GM12878 (cell line): ENCODE measurements at regions not wholly inside any gene's neighbourhood (a gene's known extent, or its start where the extent isn't known, plus 50 kb on each side); places are given as distances from the start of the nearest gene placed in this dataset.

Experiments
- ATAC-seq: fragments of 200-7000 bp; cut with Tn5 transposase; 3 replicates; pipeline ENCODE4 v1.9.1; 2020; ENCODE audit warnings: mild to moderate bottlenecking, moderate library complexity
- BruUV-seq: library from RNA; stranded (reverse); fragments of 400-500 nt; replicated peaks from 2 replicates; lab custom pipeline; 2021; lab: Mats Ljungman, UMichigan
- CTCF ChIA-PET: fragments of 300-600 bp; sonication (Branson Sonifier 250); formaldehyde crosslinking; extraction: SDS; loops from one replicate; lab custom pipeline; 2021; ENCODE audit warnings: inconsistent platforms; lab: Yijun Ruan, JAX
- POLR2A ChIA-PET: fragments of 350-600 bp; formaldehyde crosslinking; extraction: SDS; loops from one replicate; lab custom pipeline; 2021; ENCODE audit warnings: inconsistent platforms; lab: Charles Lee
- RAD21 ChIA-PET: fragments of 300-600 bp; sonication (Branson Sonifier 250); formaldehyde crosslinking; loops from one replicate; lab custom pipeline; 2023; ENCODE audit warnings: antibody characterized with exemption; ENCODE audit not compliant: unreplicated experiment; lab: Charles Lee
- SMC1A ChIA-PET: fragments of 300-600 bp; sonication (Branson Sonifier 250); formaldehyde crosslinking; loops from one replicate; lab custom pipeline; 2023; ENCODE audit not compliant: unreplicated experiment, uncharacterized antibody; lab: Charles Lee
- DNase-seq: peaks from one replicate; pipeline ENCODE4 v3.0.0-alpha.2; 2011; ENCODE audit warnings: low read depth, low spot score
- FAIRE-seq: peaks from 3 replicates; lab custom pipeline; 2011; peaks lifted over from hg19 to GRCh38; lab: Jason Lieb, UNC
- H2AFZ ChIP-seq: 2 replicates; pipeline ENCODE4 v1.6.0; 2011; ENCODE audit warnings: low read depth, low read length, control low read depth; ENCODE audit not compliant: control insufficient read depth
- H3K27ac ChIP-seq: 2 replicates; pipeline ENCODE4 v1.5.1; 2011; ENCODE audit warnings: control low read depth; ENCODE audit not compliant: control insufficient read depth, insufficient read depth
- H3K27me3 ChIP-seq, 2 experiments: replicated peaks in 1 of 2; 2 replicates each; pipeline versions ENCODE4 v1.6.0 to v1.6.1; 2011; ENCODE audit warnings: low read length in 1 of 2; ENCODE audit not compliant: control insufficient read depth in 2 of 2, insufficient read depth in 2 of 2
- H3K36me3 ChIP-seq, 2 experiments: 2 replicates each; pipeline ENCODE4 v1.5.1; 2011; ENCODE audit warnings: low read length in 1 of 2; ENCODE audit not compliant: control insufficient read depth in 2 of 2, insufficient read depth in 2 of 2
- H3K4me1 ChIP-seq: 2 replicates; pipeline ENCODE4 v1.6.1; 2011; ENCODE audit warnings: mild to moderate bottlenecking, low read length, moderate library complexity, mixed read lengths; ENCODE audit not compliant: control insufficient read depth, insufficient read depth
- H3K4me2 ChIP-seq: 2 replicates; pipeline ENCODE4 v1.6.0; 2011; ENCODE audit warnings: control low read depth; ENCODE audit not compliant: control insufficient read depth, insufficient read depth
- H3K4me3 ChIP-seq: fragments of 200-600 bp; sonication (generic); 2 replicates; pipeline ENCODE4 v1.5.1; 2016
- H3K79me2 ChIP-seq: 2 replicates; pipeline ENCODE4 v1.6.0; 2011; ENCODE audit warnings: low read length; ENCODE audit not compliant: control insufficient read depth, insufficient read depth
- H3K9ac ChIP-seq: 2 replicates; pipeline ENCODE4 v1.8.0; 2011; ENCODE audit warnings: low read length, control low read depth, mixed read lengths; ENCODE audit not compliant: control insufficient read depth, insufficient read depth
- H3K9me3 ChIP-seq: replicated peaks from 3 replicates; pipeline ENCODE4 v1.5.1; 2011; ENCODE audit warnings: mild to moderate bottlenecking, low read length; ENCODE audit not compliant: control insufficient read depth, insufficient read depth
- H4K20me1 ChIP-seq: 2 replicates; pipeline ENCODE4 v1.6.0; 2011; ENCODE audit not compliant: control insufficient read depth, insufficient read depth
- CEBPB ChIP-seq, 2 experiments: fragments of 150-350 bp in 1 of 2; IDR thresholded peaks; 2 replicates each; pipeline ENCODE4 v1.6.1; 2012 to 2014; ENCODE audit warnings: low read depth in 2 of 2, low read length in 2 of 2, borderline replicate concordance in 1 of 2, inconsistent platforms in 1 of 2
- HSF1 ChIP-seq: fragments of 150-350 bp; IDR thresholded peaks from 2 replicates; pipeline ENCODE4 v1.6.1; 2014; ENCODE audit warnings: mild to moderate bottlenecking, low read depth, low read length
- RCOR1 ChIP-seq: conservative IDR thresholded peaks from 2 replicates; pipeline ENCODE4 v1.6.1; 2012; ENCODE audit warnings: low read depth, low read length, improper control_type of control experiment
- SMAD5 ChIP-seq: IDR thresholded peaks from 2 replicates; pipeline ENCODE4 v1.6.1; 2016; ENCODE audit warnings: antibody characterized with exemption, low read depth
- STAT1 ChIP-seq: fragments of 450-650 bp; conservative IDR thresholded peaks from 2 replicates; pipeline ENCODE4 v1.6.1; 2014; ENCODE audit warnings: antibody characterized with exemption, mild to moderate bottlenecking
- WGBS: methylation state at CpG from one replicate; pipeline ENCODE4 v1.1.6; 2016; ENCODE audit warnings: low lambda C conversion rate; ENCODE audit not compliant: insufficient replicate concordance, insufficient coverage; ENCODE audit errors: missing lambda C conversion rate; 5-methylcytosine and 5-hydroxymethylcytosine counted together
- in situ Hi-C: fragments of 300-500 bp; cut with MboI; formaldehyde crosslinking; loops from 9 replicates; pipeline ENCODE4 v1.14.3; 2018; ENCODE audit warnings: mixed read lengths
- intact Hi-C: fragments of 100-400 bp; cut with micrococcal nuclease; formaldehyde crosslinking; loops from one replicate; pipeline ENCODE4 v1.14.2; 2022; ENCODE audit not compliant: unreplicated experiment
- TF ChIP-seq, protein P1 (sequence below): IDR thresholded peaks from 2 replicates; pipeline ENCODE4 v1.6.1; 2012; ENCODE audit warnings: low read length, inconsistent platforms
- TF ChIP-seq, protein P2 (sequence below): fragments of 450-650 bp; IDR thresholded peaks from 2 replicates; pipeline ENCODE4 v1.6.1; 2017; ENCODE audit warnings: low read depth, mild to moderate bottlenecking, moderate library complexity

- in situ Hi-C loops (no loop called here), intact Hi-C loops (no loop called here)
- ChIA-PET CTCF (interaction anchor here (1.4 kb wide), 1 partner anchor 94 kb away, joined by 3 read pairs; no protein-coding TSS in a partner anchor), SMC1A (no interaction called here), RAD21 (no interaction called here)
- no peaks in the 10 kb centered on the region for H4K20me1 ChIP-seq
- no peak overlapping the region for H3K27ac ChIP-seq
- H2AFZ ChIP-seq: no peak overlapping the region
- 75% methylated on average over 15 of the region's 15 CpGs for WGBS
- H3K9me3 ChIP-seq: no peaks in the 10 kb centered on the region; the same call in 2 of the 3 replicates
- H3K4me3 ChIP-seq: no peak overlapping the region
- no TSS peak for BruUV-seq
- H3K79me2 ChIP-seq: no peaks in the 10 kb centered on the region
- TF ChIP-seq RCOR1 (no peak), SMAD5 (no peak), CEBPB (IDR thresholded peaks at IDR 0.05; ENCODE audit: borderline replicate concordance in 1 of 2, low read depth in 2 of 2, low read length in 2 of 2) (no peak), STAT1 (no peak), HSF1 (no peak)
- TF ChIP-seq, protein P1, sequence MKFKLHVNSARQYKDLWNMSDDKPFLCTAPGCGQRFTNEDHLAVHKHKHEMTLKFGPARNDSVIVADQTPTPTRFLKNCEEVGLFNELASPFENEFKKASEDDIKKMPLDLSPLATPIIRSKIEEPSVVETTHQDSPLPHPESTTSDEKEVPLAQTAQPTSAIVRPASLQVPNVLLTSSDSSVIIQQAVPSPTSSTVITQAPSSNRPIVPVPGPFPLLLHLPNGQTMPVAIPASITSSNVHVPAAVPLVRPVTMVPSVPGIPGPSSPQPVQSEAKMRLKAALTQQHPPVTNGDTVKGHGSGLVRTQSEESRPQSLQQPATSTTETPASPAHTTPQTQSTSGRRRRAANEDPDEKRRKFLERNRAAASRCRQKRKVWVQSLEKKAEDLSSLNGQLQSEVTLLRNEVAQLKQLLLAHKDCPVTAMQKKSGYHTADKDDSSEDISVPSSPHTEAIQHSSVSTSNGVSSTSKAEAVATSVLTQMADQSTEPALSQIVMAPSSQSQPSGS: no peak
- TF ChIP-seq, protein P2, sequence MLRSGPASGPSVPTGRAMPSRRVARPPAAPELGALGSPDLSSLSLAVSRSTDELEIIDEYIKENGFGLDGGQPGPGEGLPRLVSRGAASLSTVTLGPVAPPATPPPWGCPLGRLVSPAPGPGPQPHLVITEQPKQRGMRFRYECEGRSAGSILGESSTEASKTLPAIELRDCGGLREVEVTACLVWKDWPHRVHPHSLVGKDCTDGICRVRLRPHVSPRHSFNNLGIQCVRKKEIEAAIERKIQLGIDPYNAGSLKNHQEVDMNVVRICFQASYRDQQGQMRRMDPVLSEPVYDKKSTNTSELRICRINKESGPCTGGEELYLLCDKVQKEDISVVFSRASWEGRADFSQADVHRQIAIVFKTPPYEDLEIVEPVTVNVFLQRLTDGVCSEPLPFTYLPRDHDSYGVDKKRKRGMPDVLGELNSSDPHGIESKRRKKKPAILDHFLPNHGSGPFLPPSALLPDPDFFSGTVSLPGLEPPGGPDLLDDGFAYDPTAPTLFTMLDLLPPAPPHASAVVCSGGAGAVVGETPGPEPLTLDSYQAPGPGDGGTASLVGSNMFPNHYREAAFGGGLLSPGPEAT: no peak
- TF ChIP-seq, all 136 proteins: peak for 0
- Histone ChIP-seq H3K27me3 (no peaks in the 10 kb centered on the region), H3K36me3 (no peaks in the 10 kb centered on the region), H3K4me2 (no peak overlapping the region), H3K9ac (no peak overlapping the region), H3K4me1 (no peaks in the 10 kb centered on the region; the same call in 1 of the 2 replicates)
- no peak for FAIRE-seq
- peak; percentile 22; the same call in 2 of the 3 replicates for ATAC-seq
- no peak for DNase-seq
- POLR2A ChIA-PET: no interaction called here
Measured at GRCh38 chr14:96662116-96662970, 134.8 kb upstream of the VRK1 start.
